GM23338 (cell line): ENCODE measurements at regions not wholly inside any gene's neighbourhood (a gene's known extent, or its start where the extent isn't known, plus 50 kb on each side); places are given as distances from the start of the nearest gene placed in this dataset.

ENCODE experiments used
- ATAC-seq: fragments of 200-7000 bp; cut with Tn5 transposase; 3 replicates; pipeline ENCODE4 v1.9.1; 2020
- DNase-seq: peaks from one replicate; pipeline ENCODE4 v3.0.0-alpha.2; 2015; ENCODE audit warnings: low spot score
- H2AFZ ChIP-seq: fragments of 200-600 bp; sonication (generic); 2 replicates; pipeline ENCODE4 v1.8.0; 2016; ENCODE audit warnings: antibody characterized with exemption, mild to moderate bottlenecking, moderate library complexity
- H3F3A ChIP-seq: fragments of 200-600 bp; sonication (generic); replicated peaks from 2 replicates; pipeline ENCODE4 v1.8.0; 2017; ENCODE audit warnings: antibody characterized with exemption, mixed run types, low read depth
- H3K27ac ChIP-seq: fragments of 200-600 bp; sonication (generic); 2 replicates; pipeline ENCODE4 v1.6.1; 2016; ENCODE audit warnings: low read depth
- H3K27me3 ChIP-seq: fragments of 200-600 bp; sonication (generic); 2 replicates; pipeline ENCODE4 v1.8.0; 2016; ENCODE audit warnings: mild to moderate bottlenecking, mixed run types, moderate library complexity; ENCODE audit not compliant: insufficient read depth
- H3K36me3 ChIP-seq: fragments of 200-600 bp; sonication (generic); 2 replicates; pipeline ENCODE4 v1.8.0; 2016; ENCODE audit warnings: mild to moderate bottlenecking; ENCODE audit not compliant: insufficient read depth
- H3K4me1 ChIP-seq: fragments of 200-600 bp; sonication (generic); 2 replicates; pipeline ENCODE4 v1.8.0; 2016; ENCODE audit warnings: mild to moderate bottlenecking, moderate library complexity; ENCODE audit not compliant: insufficient read depth
- H3K4me2 ChIP-seq: fragments of 200-600 bp; sonication (generic); 2 replicates; pipeline ENCODE4 v1.7.1; 2017; ENCODE audit warnings: mixed run types
- H3K4me3 ChIP-seq: fragments of 200-600 bp; sonication (generic); 2 replicates; pipeline ENCODE4 v1.6.1; 2016; ENCODE audit warnings: mixed run types
- H3K79me2 ChIP-seq: fragments of 200-600 bp; sonication (generic); replicated peaks from 2 replicates; pipeline ENCODE4 v1.8.0; 2017; ENCODE audit warnings: mild to moderate bottlenecking; ENCODE audit not compliant: insufficient read depth
- H3K9me2 ChIP-seq: fragments of 200-600 bp; sonication (generic); 2 replicates; pipeline ENCODE4 v1.8.0; 2017; ENCODE audit not compliant: insufficient read depth
- H4K20me1 ChIP-seq: fragments of 200-600 bp; sonication (generic); replicated peaks from 2 replicates; pipeline ENCODE4 v1.8.0; 2017; ENCODE audit warnings: mild to moderate bottlenecking; ENCODE audit not compliant: insufficient read depth
- H3K27ac Mint-ChIP-seq: 2 replicates; pipeline ENCODE4 v1.8.0; 2020; ENCODE audit warnings: inconsistent platforms, mild to moderate bottlenecking, moderate library complexity, mixed read lengths
- H3K27me3 Mint-ChIP-seq: 3 replicates; pipeline ENCODE4 v1.8.0; 2022; ENCODE audit warnings: low read depth, mild to moderate bottlenecking, moderate library complexity, mixed read lengths, inconsistent platforms; ENCODE audit not compliant: insufficient read depth, poor library complexity
- H3K36me3 Mint-ChIP-seq: 3 replicates; pipeline ENCODE4 v1.8.0; 2021; ENCODE audit warnings: low read depth, mild to moderate bottlenecking, inconsistent platforms, moderate library complexity, mixed read lengths
- H3K4me1 Mint-ChIP-seq: 3 replicates; pipeline ENCODE4 v1.8.0; 2020; ENCODE audit warnings: mild to moderate bottlenecking, inconsistent platforms, mixed read lengths
- H3K4me3 Mint-ChIP-seq: 3 replicates; pipeline ENCODE4 v1.8.0; 2021; ENCODE audit warnings: moderate library complexity, mild to moderate bottlenecking, inconsistent platforms, mixed read lengths
- H3K9me3 Mint-ChIP-seq: 3 replicates; pipeline ENCODE4 v1.8.0; 2020; ENCODE audit warnings: moderate library complexity, mild to moderate bottlenecking, inconsistent platforms, mixed read lengths
- CREB1 ChIP-seq: fragments of 250-450 bp; sonication (Bioruptor Pico); IDR thresholded peaks from 2 replicates; pipeline ENCODE4 v1.5.0; 2020; ENCODE audit warnings: low read depth, mild to moderate bottlenecking, moderate library complexity
- CTCF ChIP-seq, 2 experiments: fragments of 200-600 bp in 1 of 2; sonication (generic) in 1 of 2; conservative IDR thresholded peaks; 2 replicates each; pipeline versions ENCODE4 v1.5.1 to v1.6.1; 2016 to 2017; ENCODE audit warnings: antibody characterized with exemption in 2 of 2, low read depth in 2 of 2, mild to moderate bottlenecking in 2 of 2, moderate library complexity in 1 of 2
- EZH2 ChIP-seq: fragments of 200-600 bp; sonication (generic); IDR thresholded peaks from one replicate; pipeline ENCODE4 v1.8.0; 2017; ENCODE audit warnings: antibody characterized with exemption, mild to moderate bottlenecking, low read depth; ENCODE audit not compliant: unreplicated experiment
- EZH2phosphoT487 ChIP-seq: fragments of 200-600 bp; sonication (generic); IDR thresholded peaks from one replicate; pipeline ENCODE4 v1.8.1; 2018; ENCODE audit warnings: antibody characterized with exemption; ENCODE audit not compliant: unreplicated experiment
- JUNB ChIP-seq: IDR thresholded peaks from one replicate; pipeline ENCODE4 v1.6.1; 2016; ENCODE audit warnings: antibody characterized with exemption; ENCODE audit not compliant: unreplicated experiment
- NANOG ChIP-seq: IDR thresholded peaks from 2 replicates; pipeline ENCODE4 v1.6.1; 2016; ENCODE audit warnings: antibody characterized with exemption, borderline replicate concordance
- POLR2AphosphoS5 ChIP-seq: IDR thresholded peaks from 2 replicates; pipeline ENCODE4 v1.6.1; 2016; ENCODE audit warnings: antibody characterized with exemption, low read depth
- STAT1 ChIP-seq: IDR thresholded peaks from one replicate; pipeline ENCODE4 v1.6.1; 2016; ENCODE audit warnings: antibody characterized with exemption; ENCODE audit not compliant: unreplicated experiment
- ZNF114 ChIP-seq: fragments of 250-450 bp; sonication (Bioruptor Pico); IDR thresholded peaks from 2 replicates; pipeline ENCODE4 v1.5.0; 2020; ENCODE audit warnings: mild to moderate bottlenecking, moderate library complexity
- ZNF331 ChIP-seq: fragments of 250-450 bp; sonication (Bioruptor Pico); IDR thresholded peaks from 2 replicates; pipeline ENCODE4 v1.5.0; 2020; ENCODE audit warnings: low read depth, mild to moderate bottlenecking, moderate library complexity
- ZNF462 ChIP-seq: fragments of 250-450 bp; sonication (Bioruptor Pico); IDR thresholded peaks from 2 replicates; pipeline ENCODE4 v1.5.0; 2020; ENCODE audit warnings: mild to moderate bottlenecking, moderate library complexity
- TF ChIP-seq, protein P1 (sequence below): IDR thresholded peaks from one replicate; pipeline ENCODE4 v1.6.1; 2018; ENCODE audit warnings: antibody characterized with exemption; ENCODE audit not compliant: unreplicated experiment
- TF ChIP-seq, protein P2 (sequence below): IDR thresholded peaks from 2 replicates; pipeline ENCODE4 v1.6.1; 2016; ENCODE audit warnings: antibody characterized with exemption

DNA sequence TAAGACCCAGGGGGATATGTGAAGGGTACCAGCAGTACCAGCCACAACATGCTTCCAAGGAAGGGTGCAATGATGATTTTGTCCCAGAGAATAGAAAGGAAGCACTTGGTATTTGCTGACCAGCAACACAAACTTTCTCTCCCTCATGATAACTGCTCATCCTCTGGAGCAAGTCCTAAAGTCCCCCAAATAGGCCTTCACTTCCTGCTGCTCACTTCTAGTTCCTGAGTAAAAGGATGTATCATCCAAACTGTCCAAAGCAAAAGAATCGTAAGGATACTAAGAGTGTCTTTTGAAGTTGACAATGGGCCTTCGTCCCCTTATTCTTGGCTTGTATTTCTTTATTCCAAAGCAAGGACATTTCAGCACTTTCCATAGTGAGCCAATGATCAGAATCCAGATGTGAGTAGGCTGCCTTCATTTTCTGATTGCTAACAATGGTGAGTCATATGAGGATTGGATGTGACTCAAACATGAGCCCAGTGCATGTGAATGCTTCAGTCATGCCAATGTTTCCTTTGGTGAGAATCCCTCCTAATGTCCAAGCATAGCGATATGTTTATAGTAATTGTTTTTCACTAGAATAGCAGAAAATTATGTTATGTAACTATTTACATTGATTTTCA is 243.4 kb upstream of the POU2AF2 start:
- no peak overlapping the region for H3K27ac ChIP-seq
- Mint-ChIP-seq H3K27ac (no peak overlapping the region), H3K4me3 (no peak overlapping the region), H3K4me1 (no peaks in the 10 kb centered on the region), H3K9me3 (no peaks in the 10 kb centered on the region), H3K27me3 (peaks cover 1% of the 10 kb centered on the region), H3K36me3 (no peaks in the 10 kb centered on the region)
- no peak for DNase-seq
- no peaks in the 10 kb centered on the region for H3K36me3 ChIP-seq
- H4K20me1 ChIP-seq: no peaks in the 10 kb centered on the region
- H3K4me1 ChIP-seq: peaks cover 21% of the 10 kb centered on the region
- no peaks in the 10 kb centered on the region for H3K79me2 ChIP-seq
- no peak overlapping the region for H3K4me3 ChIP-seq
- H3K9me2 ChIP-seq: peaks cover 7% of the 10 kb centered on the region; the same call in 1 of the 2 replicates
- H3K4me2 ChIP-seq: no peak overlapping the region
- no peak for ATAC-seq
- H2AFZ ChIP-seq: no peak overlapping the region
- no peak for TF ChIP-seq ZNF331 (CRISPR knock-in tag)
- TF ChIP-seq EZH2: no peak
- TF ChIP-seq CTCF (conservative IDR thresholded peaks at IDR 0.05; ENCODE audit: low read depth in 2 of 2): no peak
- TF ChIP-seq ZNF114 (CRISPR knock-in tag): no peak
- no peak for TF ChIP-seq NANOG
- TF ChIP-seq, protein P1, sequence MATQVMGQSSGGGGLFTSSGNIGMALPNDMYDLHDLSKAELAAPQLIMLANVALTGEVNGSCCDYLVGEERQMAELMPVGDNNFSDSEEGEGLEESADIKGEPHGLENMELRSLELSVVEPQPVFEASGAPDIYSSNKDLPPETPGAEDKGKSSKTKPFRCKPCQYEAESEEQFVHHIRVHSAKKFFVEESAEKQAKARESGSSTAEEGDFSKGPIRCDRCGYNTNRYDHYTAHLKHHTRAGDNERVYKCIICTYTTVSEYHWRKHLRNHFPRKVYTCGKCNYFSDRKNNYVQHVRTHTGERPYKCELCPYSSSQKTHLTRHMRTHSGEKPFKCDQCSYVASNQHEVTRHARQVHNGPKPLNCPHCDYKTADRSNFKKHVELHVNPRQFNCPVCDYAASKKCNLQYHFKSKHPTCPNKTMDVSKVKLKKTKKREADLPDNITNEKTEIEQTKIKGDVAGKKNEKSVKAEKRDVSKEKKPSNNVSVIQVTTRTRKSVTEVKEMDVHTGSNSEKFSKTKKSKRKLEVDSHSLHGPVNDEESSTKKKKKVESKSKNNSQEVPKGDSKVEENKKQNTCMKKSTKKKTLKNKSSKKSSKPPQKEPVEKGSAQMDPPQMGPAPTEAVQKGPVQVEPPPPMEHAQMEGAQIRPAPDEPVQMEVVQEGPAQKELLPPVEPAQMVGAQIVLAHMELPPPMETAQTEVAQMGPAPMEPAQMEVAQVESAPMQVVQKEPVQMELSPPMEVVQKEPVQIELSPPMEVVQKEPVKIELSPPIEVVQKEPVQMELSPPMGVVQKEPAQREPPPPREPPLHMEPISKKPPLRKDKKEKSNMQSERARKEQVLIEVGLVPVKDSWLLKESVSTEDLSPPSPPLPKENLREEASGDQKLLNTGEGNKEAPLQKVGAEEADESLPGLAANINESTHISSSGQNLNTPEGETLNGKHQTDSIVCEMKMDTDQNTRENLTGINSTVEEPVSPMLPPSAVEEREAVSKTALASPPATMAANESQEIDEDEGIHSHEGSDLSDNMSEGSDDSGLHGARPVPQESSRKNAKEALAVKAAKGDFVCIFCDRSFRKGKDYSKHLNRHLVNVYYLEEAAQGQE: no peak
- TF ChIP-seq ZNF462: no peak
- TF ChIP-seq, protein P2, sequence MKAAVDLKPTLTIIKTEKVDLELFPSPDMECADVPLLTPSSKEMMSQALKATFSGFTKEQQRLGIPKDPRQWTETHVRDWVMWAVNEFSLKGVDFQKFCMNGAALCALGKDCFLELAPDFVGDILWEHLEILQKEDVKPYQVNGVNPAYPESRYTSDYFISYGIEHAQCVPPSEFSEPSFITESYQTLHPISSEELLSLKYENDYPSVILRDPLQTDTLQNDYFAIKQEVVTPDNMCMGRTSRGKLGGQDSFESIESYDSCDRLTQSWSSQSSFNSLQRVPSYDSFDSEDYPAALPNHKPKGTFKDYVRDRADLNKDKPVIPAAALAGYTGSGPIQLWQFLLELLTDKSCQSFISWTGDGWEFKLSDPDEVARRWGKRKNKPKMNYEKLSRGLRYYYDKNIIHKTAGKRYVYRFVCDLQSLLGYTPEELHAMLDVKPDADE: no peak
- no peak for TF ChIP-seq STAT1
- no peak for TF ChIP-seq JUNB
- no peak for TF ChIP-seq POLR2AphosphoS5
- TF ChIP-seq CREB1 (CRISPR knock-in tag): no peak
- TF ChIP-seq EZH2phosphoT487: no peak
- H3K27me3 ChIP-seq: no peaks in the 10 kb centered on the region
- no peaks in the 10 kb centered on the region for H3F3A ChIP-seq
